ENCODE measurements at regions not wholly inside any gene's neighbourhood (a gene's known extent, or its start where the extent isn't known, plus 50 kb on each side); places are given as distances from the start of the nearest gene placed in this dataset.

DNA sequence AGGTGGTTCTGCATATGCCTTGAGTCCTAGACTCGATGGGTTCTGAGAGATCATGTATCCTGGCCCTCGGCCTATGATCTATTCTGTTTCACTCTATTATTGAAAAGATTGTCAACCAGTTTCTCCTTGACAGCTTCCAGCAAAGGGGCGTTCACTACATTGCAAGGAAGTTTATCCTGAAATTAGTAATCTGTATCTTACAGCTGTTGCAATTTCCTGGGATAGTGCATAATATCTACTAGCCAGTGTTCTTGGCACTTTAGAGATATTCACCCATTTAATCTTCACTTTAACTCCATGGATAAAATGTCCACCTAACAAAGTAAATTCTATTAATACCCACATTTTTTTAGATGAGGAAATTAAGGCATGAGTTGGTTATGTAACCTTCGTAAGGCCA is 203.6 kb downstream of the TGFB2 start:
- Histone ChIP-seq H3K4me3 (replicated peaks in 1 of 4; ENCODE audit: control extremely low read depth in 1 of 4, insufficient read depth in 1 of 4, low read depth in 3 of 4, low read length in 4 of 4) (no peak overlapping the region), H3K4me1 (ENCODE audit: control insufficient read depth, extremely low read depth, insufficient read depth, low read length) (no peaks in the 10 kb centered on the region), H3K9me3 (ENCODE audit: control insufficient read depth, insufficient read depth, low read depth, low read length) (no peaks in the 10 kb centered on the region), H3K27ac (ENCODE audit: insufficient read depth, low read length) (no peak overlapping the region), H3K79me2 (ENCODE audit: control insufficient read depth, insufficient read depth, low read length) (no peaks in the 10 kb centered on the region), H3K36me3 (ENCODE audit: control insufficient read depth, insufficient read depth, low read length) (no peaks in the 10 kb centered on the region), H2AFZ (ENCODE audit: low read length) (no peak overlapping the region), H4K20me1 (ENCODE audit: control insufficient read depth, extremely low read depth, insufficient read depth, low read length) (no peaks in the 10 kb centered on the region), H3K9ac (ENCODE audit: insufficient read depth, low read length) (no peak overlapping the region), H3K4me2 (ENCODE audit: extremely low read depth, insufficient read depth, low read length) (no peak overlapping the region), H3K27me3 (ENCODE audit: control insufficient read depth, insufficient read depth, low read length) (no peaks in the 10 kb centered on the region)
- no peak for TF ChIP-seq EZH2 (IDR thresholded peaks at IDR 0.05; ENCODE audit: low read length, missing control alignments)
- DNase-seq (ENCODE audit: low read depth in 2 of 2): no peak

DNA sequence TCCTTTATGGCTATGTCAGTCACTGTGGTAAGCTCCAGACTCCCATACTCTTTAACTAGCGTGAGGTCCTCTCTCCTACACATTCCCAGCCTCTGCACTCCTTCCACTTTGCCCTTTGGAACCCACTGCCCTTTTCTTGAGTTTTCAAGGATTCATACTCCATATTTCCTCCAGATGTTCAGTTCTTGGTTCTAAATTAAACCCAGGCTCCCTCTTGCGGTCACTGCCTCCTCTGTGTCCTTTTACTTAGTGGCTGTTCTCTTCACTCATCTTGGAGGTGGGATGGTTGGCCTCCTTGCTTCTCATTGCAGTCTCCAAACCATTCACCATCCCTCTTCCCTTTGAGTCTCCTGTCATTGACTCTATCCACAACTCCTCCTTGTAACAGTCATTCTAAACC is 208.1 kb downstream of the TGFB2 start:
- no peak for TF ChIP-seq EZH2 (IDR thresholded peaks at IDR 0.05; ENCODE audit: low read length, missing control alignments)
- TF ChIP-seq, protein P1, sequence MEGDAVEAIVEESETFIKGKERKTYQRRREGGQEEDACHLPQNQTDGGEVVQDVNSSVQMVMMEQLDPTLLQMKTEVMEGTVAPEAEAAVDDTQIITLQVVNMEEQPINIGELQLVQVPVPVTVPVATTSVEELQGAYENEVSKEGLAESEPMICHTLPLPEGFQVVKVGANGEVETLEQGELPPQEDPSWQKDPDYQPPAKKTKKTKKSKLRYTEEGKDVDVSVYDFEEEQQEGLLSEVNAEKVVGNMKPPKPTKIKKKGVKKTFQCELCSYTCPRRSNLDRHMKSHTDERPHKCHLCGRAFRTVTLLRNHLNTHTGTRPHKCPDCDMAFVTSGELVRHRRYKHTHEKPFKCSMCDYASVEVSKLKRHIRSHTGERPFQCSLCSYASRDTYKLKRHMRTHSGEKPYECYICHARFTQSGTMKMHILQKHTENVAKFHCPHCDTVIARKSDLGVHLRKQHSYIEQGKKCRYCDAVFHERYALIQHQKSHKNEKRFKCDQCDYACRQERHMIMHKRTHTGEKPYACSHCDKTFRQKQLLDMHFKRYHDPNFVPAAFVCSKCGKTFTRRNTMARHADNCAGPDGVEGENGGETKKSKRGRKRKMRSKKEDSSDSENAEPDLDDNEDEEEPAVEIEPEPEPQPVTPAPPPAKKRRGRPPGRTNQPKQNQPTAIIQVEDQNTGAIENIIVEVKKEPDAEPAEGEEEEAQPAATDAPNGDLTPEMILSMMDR (conservative IDR thresholded peaks at IDR 0.05 in 1 of 2, IDR thresholded peaks at IDR 0.05 in 1 of 2; ENCODE audit: low read depth in 1 of 2, low read length in 2 of 2): peak in 1 of 2 donors; percentile 26
- H3K79me2 ChIP-seq (ENCODE audit: control insufficient read depth, insufficient read depth, low read length): no peaks in the 10 kb centered on the region
- no peak overlapping the region for H3K4me2 ChIP-seq (ENCODE audit: extremely low read depth, insufficient read depth, low read length)
- DNase-seq (ENCODE audit: low read depth in 2 of 2): no peak
- H3K27me3 ChIP-seq (ENCODE audit: control insufficient read depth, insufficient read depth, low read length): no peaks in the 10 kb centered on the region
- no peak overlapping the region for H3K27ac ChIP-seq (ENCODE audit: insufficient read depth, low read length)
- no peak overlapping the region for H2AFZ ChIP-seq (ENCODE audit: low read length)
- no peaks in the 10 kb centered on the region for H4K20me1 ChIP-seq (ENCODE audit: control insufficient read depth, extremely low read depth, insufficient read depth, low read length)
- H3K4me3 ChIP-seq (replicated peaks in 1 of 4; ENCODE audit: control extremely low read depth in 1 of 4, insufficient read depth in 1 of 4, low read depth in 3 of 4, low read length in 4 of 4): no peak overlapping the region
- no peaks in the 10 kb centered on the region for H3K4me1 ChIP-seq (ENCODE audit: control insufficient read depth, extremely low read depth, insufficient read depth, low read length)
- H3K9me3 ChIP-seq (ENCODE audit: control insufficient read depth, insufficient read depth, low read depth, low read length): no peaks in the 10 kb centered on the region
- no peaks in the 10 kb centered on the region for H3K36me3 ChIP-seq (ENCODE audit: control insufficient read depth, insufficient read depth, low read length)
- no peak overlapping the region for H3K9ac ChIP-seq (ENCODE audit: insufficient read depth, low read length)

DNA sequence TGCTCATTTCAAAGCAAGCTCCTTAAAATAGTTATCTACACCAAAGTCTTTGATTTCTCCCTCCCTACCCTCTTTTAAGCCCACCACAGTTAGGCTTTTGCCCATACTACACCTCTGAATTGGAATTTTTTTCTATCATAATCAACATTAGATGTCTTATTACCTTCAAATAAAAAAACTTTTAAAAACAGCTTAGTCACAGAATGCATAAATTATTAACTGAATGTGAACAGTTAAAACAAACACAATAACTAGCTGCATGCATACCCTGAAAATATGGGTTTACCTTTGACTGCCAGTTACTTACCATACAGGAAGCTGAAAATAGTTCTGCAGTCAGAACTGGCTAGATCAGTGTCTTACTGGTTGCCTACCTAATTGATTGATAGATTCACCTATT is 210.9 kb downstream of the TGFB2 start:
- Histone ChIP-seq H3K36me3 (ENCODE audit: control insufficient read depth, insufficient read depth, low read length) (no peaks in the 10 kb centered on the region), H3K4me3 (replicated peaks in 1 of 4; ENCODE audit: control extremely low read depth in 1 of 4, insufficient read depth in 1 of 4, low read depth in 3 of 4, low read length in 4 of 4) (no peak overlapping the region), H3K9me3 (ENCODE audit: control insufficient read depth, insufficient read depth, low read depth, low read length) (no peaks in the 10 kb centered on the region), H3K27me3 (ENCODE audit: control insufficient read depth, insufficient read depth, low read length) (no peaks in the 10 kb centered on the region), H3K79me2 (ENCODE audit: control insufficient read depth, insufficient read depth, low read length) (no peaks in the 10 kb centered on the region), H4K20me1 (ENCODE audit: control insufficient read depth, extremely low read depth, insufficient read depth, low read length) (no peaks in the 10 kb centered on the region), H3K4me1 (ENCODE audit: control insufficient read depth, extremely low read depth, insufficient read depth, low read length) (no peaks in the 10 kb centered on the region), H2AFZ (ENCODE audit: low read length) (no peak overlapping the region), H3K4me2 (ENCODE audit: extremely low read depth, insufficient read depth, low read length) (no peak overlapping the region), H3K9ac (ENCODE audit: insufficient read depth, low read length) (no peak overlapping the region), H3K27ac (ENCODE audit: insufficient read depth, low read length) (no peak overlapping the region)
- TF ChIP-seq EZH2 (IDR thresholded peaks at IDR 0.05; ENCODE audit: low read length, missing control alignments): no peak
- no peak for DNase-seq (ENCODE audit: low read depth in 2 of 2)

DNA sequence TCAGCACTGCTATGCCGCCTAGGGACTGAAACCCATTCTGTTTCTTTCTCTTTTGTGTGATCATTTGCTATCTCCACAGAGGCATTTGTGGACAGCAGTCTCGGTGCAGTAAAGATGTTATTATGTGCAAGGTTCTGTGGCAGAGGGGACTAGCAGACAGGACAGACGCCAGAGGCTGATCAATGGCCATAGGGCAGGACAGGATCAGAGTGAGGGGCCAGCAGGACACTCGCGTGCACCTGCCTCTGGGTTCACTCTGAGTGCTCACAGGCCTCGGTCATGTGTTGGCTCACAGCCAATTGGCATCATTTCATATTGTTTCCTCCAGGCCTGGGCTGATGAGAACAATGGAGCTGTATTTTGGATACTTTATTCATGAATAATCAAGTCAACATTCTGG is 212.6 kb downstream of the TGFB2 start:
- Histone ChIP-seq H3K9me3 (ENCODE audit: control insufficient read depth, insufficient read depth, low read depth, low read length) (no peaks in the 10 kb centered on the region), H3K36me3 (ENCODE audit: control insufficient read depth, insufficient read depth, low read length) (no peaks in the 10 kb centered on the region), H2AFZ (ENCODE audit: low read length) (no peak overlapping the region), H3K79me2 (ENCODE audit: control insufficient read depth, insufficient read depth, low read length) (no peaks in the 10 kb centered on the region), H3K4me2 (ENCODE audit: extremely low read depth, insufficient read depth, low read length) (no peak overlapping the region), H3K27ac (ENCODE audit: insufficient read depth, low read length) (no peak overlapping the region), H3K4me3 (replicated peaks in 1 of 4; ENCODE audit: control extremely low read depth in 1 of 4, insufficient read depth in 1 of 4, low read depth in 3 of 4, low read length in 4 of 4) (no peak overlapping the region), H3K27me3 (ENCODE audit: control insufficient read depth, insufficient read depth, low read length) (no peaks in the 10 kb centered on the region), H3K4me1 (ENCODE audit: control insufficient read depth, extremely low read depth, insufficient read depth, low read length) (no peaks in the 10 kb centered on the region), H3K9ac (ENCODE audit: insufficient read depth, low read length) (no peak overlapping the region), H4K20me1 (ENCODE audit: control insufficient read depth, extremely low read depth, insufficient read depth, low read length) (no peaks in the 10 kb centered on the region)
- peak in 1 of 2 donors; percentile 53 for DNase-seq (ENCODE audit: low read depth in 2 of 2)
- no peak for TF ChIP-seq EZH2 (IDR thresholded peaks at IDR 0.05; ENCODE audit: low read length, missing control alignments)
- TF ChIP-seq, protein P1 (conservative IDR thresholded peaks at IDR 0.05 in 1 of 2, IDR thresholded peaks at IDR 0.05 in 1 of 2; ENCODE audit: low read depth in 1 of 2, low read length in 2 of 2): no peak
